CD4-positive, alpha-beta T cell treated with Interleukin-17A for 1 hour (primary cell): ENCODE measurements at regions not wholly inside any gene's neighbourhood (a gene's known extent, or its start where the extent isn't known, plus 50 kb on each side); places are given as distances from the start of the nearest gene placed in this dataset.

ENCODE experiments used
- DNase-seq: peaks from one replicate; pipeline ENCODE4 v3.0.0-alpha.2; 2020

GRCh38 chr9:115261656-115262081 lies 143.7 kb upstream of the TNC start:
- DNase-seq: no peak

- DNase-seq: no peak
Observed at GRCh38 chr9:115262477-115262876, 144.5 kb upstream of the TNC start.

DNA sequence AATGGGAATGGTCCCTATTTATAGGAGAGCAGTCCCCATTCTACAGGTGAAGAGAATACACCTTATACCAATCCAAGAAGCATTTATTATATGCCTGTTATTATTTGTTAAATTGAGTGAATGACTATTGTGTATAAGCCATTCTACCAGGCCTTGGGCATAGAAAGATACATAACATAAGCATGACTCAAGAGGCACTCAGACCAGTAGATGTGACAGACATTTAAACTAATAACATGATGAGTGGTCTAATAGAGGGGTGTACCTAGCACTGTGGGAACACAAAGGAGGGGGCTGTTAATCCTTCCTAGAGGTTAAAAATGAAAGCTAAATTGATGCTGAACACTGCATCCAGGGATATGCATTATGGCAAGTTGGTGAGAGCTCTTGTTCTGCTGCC lies 145.0 kb upstream of the TNC start:
- no peak for DNase-seq

- DNase-seq: no peak
Observed at GRCh38 chr9:115263371-115264075, 145.6 kb upstream of the TNC start.

GRCh38 chr9:115264313-115264712 lies 146.4 kb upstream of the TNC start:
- DNase-seq: no peak

DNA sequence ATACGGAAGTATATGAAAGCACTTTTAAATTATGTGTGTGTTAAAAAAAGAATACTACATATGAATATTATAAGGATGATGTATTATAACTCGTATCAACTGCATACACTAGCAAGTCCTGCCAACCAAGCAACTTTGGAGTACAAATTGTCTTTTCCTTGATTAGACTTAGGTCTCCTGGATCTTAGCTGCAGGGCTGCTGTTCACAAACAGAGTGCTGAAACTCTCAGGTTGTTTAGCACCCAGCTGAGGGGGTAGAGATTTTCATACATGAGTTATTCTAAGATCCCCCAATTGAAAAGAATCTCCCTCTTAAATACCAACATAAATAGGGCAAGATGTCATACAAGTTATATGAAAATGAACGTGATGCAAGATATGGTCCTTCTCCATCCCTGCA lies 149.8 kb upstream of the TNC start:
- DNase-seq: no peak

- no peak for DNase-seq
Observed at GRCh38 chr9:115275753-115276152, 157.8 kb upstream of the TNC start.

DNA sequence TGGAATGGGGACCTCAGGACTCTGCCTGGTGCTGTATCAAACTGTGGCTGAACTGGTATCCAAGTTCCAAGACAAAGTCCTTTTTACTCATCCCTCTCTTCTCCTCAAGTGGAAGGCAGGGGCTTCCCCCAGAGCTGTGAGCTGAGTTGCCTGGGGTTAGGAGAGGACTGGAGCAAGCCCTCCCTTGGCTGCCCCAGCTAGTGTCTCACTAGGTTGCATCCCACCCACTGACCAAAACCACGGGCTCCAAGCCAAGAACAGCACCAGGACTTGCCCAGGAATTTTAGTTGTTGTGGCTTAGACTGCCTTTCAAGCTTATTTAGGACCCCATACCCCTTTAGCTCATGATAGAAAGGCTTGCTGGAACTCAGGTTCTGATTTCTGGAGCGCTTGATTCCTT lies 158.7 kb upstream of the TNC start:
- no peak for DNase-seq

- DNase-seq: no peak
Observed at GRCh38 chr9:115277301-115277700, 159.3 kb upstream of the TNC start.

DNA sequence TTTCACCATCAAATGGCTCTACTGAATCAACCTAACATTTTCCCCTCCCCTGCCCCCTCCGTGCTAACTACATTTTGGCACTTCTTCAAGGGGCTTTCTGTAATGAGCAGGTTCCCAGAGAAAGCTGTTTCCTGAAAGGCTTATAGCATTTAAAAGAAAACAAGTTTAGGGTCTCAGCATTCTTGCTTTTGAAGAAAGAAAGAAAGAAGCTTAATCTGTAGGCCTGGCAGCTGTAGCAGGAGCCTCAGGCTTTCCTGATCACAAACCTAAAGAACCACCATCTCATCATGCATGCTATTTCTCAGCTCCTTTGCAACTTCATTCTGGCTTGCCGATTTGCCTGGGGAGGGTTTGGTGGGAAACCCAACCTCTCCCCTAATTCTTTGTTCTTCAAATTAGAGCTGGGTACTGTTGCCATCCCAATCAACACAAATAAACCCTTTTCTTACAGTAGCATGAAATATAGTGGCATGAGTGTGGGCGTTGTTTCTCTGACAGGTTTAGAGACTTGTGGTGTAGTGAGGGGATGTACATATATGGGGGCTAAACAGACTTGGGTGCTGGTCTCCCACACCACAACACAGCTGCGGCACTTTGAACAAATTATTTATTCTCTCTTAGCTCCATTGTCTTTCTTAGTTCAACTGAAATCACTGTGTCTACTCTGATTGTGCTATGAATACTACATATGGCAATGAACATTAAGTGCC lies 160.5 kb upstream of the TNC start:
- no peak for DNase-seq

GRCh38 chr9:115283395-115283794 lies 165.4 kb upstream of the TNC start:
- DNase-seq: no peak

GRCh38 chr9:115285836-115286235 lies 167.9 kb upstream of the TNC start:
- no peak for DNase-seq

DNA sequence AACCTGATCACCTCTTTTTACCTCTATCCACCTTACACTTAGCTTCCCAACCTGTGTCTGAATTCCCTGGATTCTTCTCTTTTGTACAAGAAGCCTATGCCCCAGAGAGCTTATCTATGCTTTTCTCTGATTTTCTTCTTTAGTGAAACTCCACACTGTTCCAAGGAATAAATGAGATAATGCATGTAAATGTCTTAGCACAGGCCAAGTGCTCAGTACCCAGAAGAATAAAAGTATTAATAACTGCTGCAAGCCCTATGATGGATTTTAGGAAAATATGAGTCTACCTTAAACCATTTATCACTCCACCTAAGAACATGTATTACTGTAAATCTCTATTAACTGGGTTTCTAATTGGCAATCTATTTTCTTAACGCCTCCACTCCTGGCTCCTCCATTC lies 168.5 kb upstream of the TNC start:
- no peak for DNase-seq

GRCh38 chr9:115289757-115290208 lies 171.8 kb upstream of the TNC start:
- no peak for DNase-seq

- no peak for DNase-seq
Observed at GRCh38 chr9:115291841-115292240, 173.9 kb upstream of the TNC start.

- no peak for DNase-seq
Observed at GRCh38 chr9:115292584-115293279, 174.8 kb upstream of the TNC start.

GRCh38 chr9:115295734-115296133 lies 177.8 kb upstream of the TNC start:
- DNase-seq: no peak

- DNase-seq: no peak
Observed at GRCh38 chr9:115296831-115297565, 179.0 kb upstream of the TNC start.

GRCh38 chr9:115300116-115300515 lies 182.2 kb upstream of the TNC start:
- no peak for DNase-seq

DNA sequence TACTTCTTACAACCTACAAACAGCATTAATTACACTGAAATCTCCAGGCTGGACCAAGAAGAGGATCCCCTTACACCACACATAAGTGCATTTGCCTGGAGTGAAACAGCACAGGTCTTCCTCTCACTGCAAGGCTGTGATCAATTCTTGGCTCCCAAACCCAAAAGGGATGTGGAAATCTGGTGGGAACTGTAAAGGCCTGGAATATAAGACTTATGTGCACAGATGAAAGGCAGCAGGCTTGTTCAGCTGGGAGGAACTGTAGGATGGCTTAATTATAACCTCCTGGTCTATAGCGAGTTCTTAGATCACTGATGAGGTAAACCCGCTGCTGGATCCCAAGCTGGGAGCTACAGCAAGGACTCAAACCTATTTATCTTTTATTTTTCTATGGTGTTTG lies 182.9 kb upstream of the TNC start:
- no peak for DNase-seq

GRCh38 chr9:115301581-115301980 lies 183.6 kb upstream of the TNC start:
- no peak for DNase-seq

- no peak for DNase-seq
Observed at GRCh38 chr9:115305543-115305942, 187.6 kb upstream of the TNC start.

DNA sequence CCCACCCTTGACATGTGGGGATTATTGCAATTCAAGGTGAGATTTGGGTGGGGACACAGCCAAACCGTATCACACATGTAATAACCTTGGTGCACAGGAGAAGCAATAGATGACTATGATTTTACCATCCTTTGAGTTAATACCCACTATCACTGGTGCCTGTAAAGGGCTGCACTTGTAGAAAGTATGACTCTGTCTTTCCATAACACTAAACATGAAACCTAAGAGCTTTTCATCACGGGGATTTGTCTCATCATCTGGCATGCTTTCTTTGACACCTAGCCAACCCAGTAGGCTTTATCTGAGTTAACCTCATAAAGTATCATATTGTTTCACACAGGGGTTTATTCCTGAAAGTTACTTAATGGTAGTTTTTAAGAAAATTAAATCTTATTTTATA lies 188.9 kb upstream of the TNC start:
- no peak for DNase-seq
